Liver (tissue), 3 donors: ENCODE measurements at regions not wholly inside any gene's neighbourhood (a gene's known extent, or its start where the extent isn't known, plus 50 kb on each side); places are given as distances from the start of the nearest gene placed in this dataset.

Source experiments
- GABPA ChIP-seq, 2 donors: IDR thresholded peaks in 1 of 2; conservative IDR thresholded peaks in 1 of 2; 2 replicates each; pipeline ENCODE4 v1.6.1; 2016; ENCODE audit warnings: antibody characterized with exemption in 2 of 2, mild to moderate bottlenecking in 1 of 2, moderate library complexity in 1 of 2
- RAD21 ChIP-seq, 2 donors: IDR thresholded peaks; 2 replicates each; pipeline ENCODE4 v1.6.1; 2016; ENCODE audit warnings: antibody characterized with exemption in 2 of 2, mild to moderate bottlenecking in 2 of 2
- YY1 ChIP-seq: IDR thresholded peaks from 2 replicates; pipeline ENCODE4 v1.6.1; 2016; ENCODE audit warnings: antibody characterized with exemption, mild to moderate bottlenecking
- TF ChIP-seq, protein P1 (sequence below): fragments of 150-350 bp; IDR thresholded peaks from 2 replicates; pipeline ENCODE4 v1.5.1; 2017; ENCODE audit warnings: improper control_type of control experiment, low read depth, low read length; ENCODE audit not compliant: missing input control
- TF ChIP-seq, protein P2 (sequence below): IDR thresholded peaks from 2 replicates; pipeline ENCODE4 v1.6.1; 2016; ENCODE audit warnings: antibody characterized with exemption, mild to moderate bottlenecking
- TF ChIP-seq, protein P3 (sequence below): IDR thresholded peaks from 2 replicates; pipeline ENCODE4 v1.6.1; 2016; ENCODE audit warnings: antibody characterized with exemption
- TF ChIP-seq, protein P4 (sequence below): IDR thresholded peaks from 2 replicates; pipeline ENCODE4 v1.6.1; 2016; ENCODE audit warnings: antibody characterized with exemption
- donor health status: healthy.
- donor health status: healthy.

DNA sequence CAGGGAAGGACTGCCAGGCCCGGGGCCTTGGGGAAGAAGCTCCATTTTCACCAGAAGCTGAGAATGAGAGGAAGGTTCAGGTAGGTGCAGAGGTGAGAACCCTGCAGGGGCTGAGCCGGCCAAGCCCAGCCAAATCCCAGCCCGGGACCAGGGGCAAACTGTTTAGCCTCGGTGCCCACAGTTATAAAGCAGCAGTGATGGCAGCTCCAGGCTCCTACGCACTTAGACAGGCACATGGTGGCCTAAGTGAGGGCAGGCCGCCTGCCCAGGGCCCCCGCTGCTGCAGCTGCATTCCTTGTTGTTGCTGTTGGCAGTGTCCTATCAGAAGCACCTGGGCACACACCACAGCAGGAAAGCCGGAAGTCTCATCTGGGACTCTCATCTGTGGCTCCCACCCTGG is 159.9 kb upstream of the FOXD4L5 start:
- TF ChIP-seq, protein P1, sequence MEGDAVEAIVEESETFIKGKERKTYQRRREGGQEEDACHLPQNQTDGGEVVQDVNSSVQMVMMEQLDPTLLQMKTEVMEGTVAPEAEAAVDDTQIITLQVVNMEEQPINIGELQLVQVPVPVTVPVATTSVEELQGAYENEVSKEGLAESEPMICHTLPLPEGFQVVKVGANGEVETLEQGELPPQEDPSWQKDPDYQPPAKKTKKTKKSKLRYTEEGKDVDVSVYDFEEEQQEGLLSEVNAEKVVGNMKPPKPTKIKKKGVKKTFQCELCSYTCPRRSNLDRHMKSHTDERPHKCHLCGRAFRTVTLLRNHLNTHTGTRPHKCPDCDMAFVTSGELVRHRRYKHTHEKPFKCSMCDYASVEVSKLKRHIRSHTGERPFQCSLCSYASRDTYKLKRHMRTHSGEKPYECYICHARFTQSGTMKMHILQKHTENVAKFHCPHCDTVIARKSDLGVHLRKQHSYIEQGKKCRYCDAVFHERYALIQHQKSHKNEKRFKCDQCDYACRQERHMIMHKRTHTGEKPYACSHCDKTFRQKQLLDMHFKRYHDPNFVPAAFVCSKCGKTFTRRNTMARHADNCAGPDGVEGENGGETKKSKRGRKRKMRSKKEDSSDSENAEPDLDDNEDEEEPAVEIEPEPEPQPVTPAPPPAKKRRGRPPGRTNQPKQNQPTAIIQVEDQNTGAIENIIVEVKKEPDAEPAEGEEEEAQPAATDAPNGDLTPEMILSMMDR, result no peak
- TF ChIP-seq RAD21 (IDR thresholded peaks at IDR 0.05), result no peak
- TF ChIP-seq GABPA (IDR thresholded peaks at IDR 0.05 in 1 of 2, conservative IDR thresholded peaks at IDR 0.05 in 1 of 2), result no peak
- no peak for TF ChIP-seq YY1
- TF ChIP-seq, protein P2, sequence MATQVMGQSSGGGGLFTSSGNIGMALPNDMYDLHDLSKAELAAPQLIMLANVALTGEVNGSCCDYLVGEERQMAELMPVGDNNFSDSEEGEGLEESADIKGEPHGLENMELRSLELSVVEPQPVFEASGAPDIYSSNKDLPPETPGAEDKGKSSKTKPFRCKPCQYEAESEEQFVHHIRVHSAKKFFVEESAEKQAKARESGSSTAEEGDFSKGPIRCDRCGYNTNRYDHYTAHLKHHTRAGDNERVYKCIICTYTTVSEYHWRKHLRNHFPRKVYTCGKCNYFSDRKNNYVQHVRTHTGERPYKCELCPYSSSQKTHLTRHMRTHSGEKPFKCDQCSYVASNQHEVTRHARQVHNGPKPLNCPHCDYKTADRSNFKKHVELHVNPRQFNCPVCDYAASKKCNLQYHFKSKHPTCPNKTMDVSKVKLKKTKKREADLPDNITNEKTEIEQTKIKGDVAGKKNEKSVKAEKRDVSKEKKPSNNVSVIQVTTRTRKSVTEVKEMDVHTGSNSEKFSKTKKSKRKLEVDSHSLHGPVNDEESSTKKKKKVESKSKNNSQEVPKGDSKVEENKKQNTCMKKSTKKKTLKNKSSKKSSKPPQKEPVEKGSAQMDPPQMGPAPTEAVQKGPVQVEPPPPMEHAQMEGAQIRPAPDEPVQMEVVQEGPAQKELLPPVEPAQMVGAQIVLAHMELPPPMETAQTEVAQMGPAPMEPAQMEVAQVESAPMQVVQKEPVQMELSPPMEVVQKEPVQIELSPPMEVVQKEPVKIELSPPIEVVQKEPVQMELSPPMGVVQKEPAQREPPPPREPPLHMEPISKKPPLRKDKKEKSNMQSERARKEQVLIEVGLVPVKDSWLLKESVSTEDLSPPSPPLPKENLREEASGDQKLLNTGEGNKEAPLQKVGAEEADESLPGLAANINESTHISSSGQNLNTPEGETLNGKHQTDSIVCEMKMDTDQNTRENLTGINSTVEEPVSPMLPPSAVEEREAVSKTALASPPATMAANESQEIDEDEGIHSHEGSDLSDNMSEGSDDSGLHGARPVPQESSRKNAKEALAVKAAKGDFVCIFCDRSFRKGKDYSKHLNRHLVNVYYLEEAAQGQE, result no peak
- TF ChIP-seq, protein P3, sequence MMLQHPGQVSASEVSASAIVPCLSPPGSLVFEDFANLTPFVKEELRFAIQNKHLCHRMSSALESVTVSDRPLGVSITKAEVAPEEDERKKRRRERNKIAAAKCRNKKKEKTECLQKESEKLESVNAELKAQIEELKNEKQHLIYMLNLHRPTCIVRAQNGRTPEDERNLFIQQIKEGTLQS, result no peak
- TF ChIP-seq, protein P4, sequence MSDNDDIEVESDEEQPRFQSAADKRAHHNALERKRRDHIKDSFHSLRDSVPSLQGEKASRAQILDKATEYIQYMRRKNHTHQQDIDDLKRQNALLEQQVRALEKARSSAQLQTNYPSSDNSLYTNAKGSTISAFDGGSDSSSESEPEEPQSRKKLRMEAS, result no peak
